Immature natural killer cell (primary cell): ENCODE measurements at regions not wholly inside any gene's neighbourhood (a gene's known extent, or its start where the extent isn't known, plus 50 kb on each side); places are given as distances from the start of the nearest gene placed in this dataset.

Source experiments
- DNase-seq, 3 donors: peaks; one replicate each; pipeline ENCODE4 v3.0.0; 2022; ENCODE audit warnings: mixed read lengths in 1 of 3
- H3K27ac Mint-ChIP-seq, 6 donors: one replicate each; pipeline ENCODE4 v1.8.0; 2020; ENCODE audit warnings: mixed read lengths in 6 of 6, mild to moderate bottlenecking in 5 of 6, inconsistent platforms in 4 of 6, moderate library complexity in 3 of 6
- H3K27me3 Mint-ChIP-seq, 3 donors: one replicate each; pipeline ENCODE4 v1.8.0; 2020 to 2021; ENCODE audit warnings: low read depth in 3 of 3, mild to moderate bottlenecking in 3 of 3, mixed read lengths in 3 of 3, moderate library complexity in 3 of 3, inconsistent platforms in 1 of 3
- H3K36me3 Mint-ChIP-seq, 3 donors: one replicate each; pipeline ENCODE4 v1.8.0; 2020; ENCODE audit warnings: mixed read lengths in 3 of 3, inconsistent platforms in 2 of 3, mild to moderate bottlenecking in 2 of 3
- H3K4me1 Mint-ChIP-seq, 2 donors: one replicate each; pipeline ENCODE4 v1.8.0; 2020; ENCODE audit warnings: inconsistent platforms in 2 of 2, mild to moderate bottlenecking in 2 of 2, mixed read lengths in 2 of 2, moderate library complexity in 1 of 2
- H3K4me3 Mint-ChIP-seq, 5 donors: one replicate each; pipeline ENCODE4 v1.8.0; 2020; ENCODE audit warnings: mild to moderate bottlenecking in 5 of 5, mixed read lengths in 5 of 5, inconsistent platforms in 3 of 5, moderate library complexity in 3 of 5
- H3K9me3 Mint-ChIP-seq, 6 donors: one replicate each; pipeline ENCODE4 v1.8.0; 2020; ENCODE audit warnings: mild to moderate bottlenecking in 6 of 6, mixed read lengths in 6 of 6, inconsistent platforms in 4 of 6, moderate library complexity in 3 of 6

- DNase-seq, result no peak
- Mint-ChIP-seq H3K27me3 (peaks cover 3 to 5% (median 4%) of the 10 kb centered on the region in 3 donors), H3K4me3 (no peak overlapping the region), H3K4me1 (peaks cover 0 to 2% of the 10 kb centered on the region in 2 donors), H3K9me3 (peaks cover 0 to 8% (median 4%) of the 10 kb centered on the region in 6 donors), H3K27ac (no peak overlapping the region), H3K36me3 (no peaks in the 10 kb centered on the region)
These were observed 91.6 kb upstream of the ZNF469 start for GRCh38 chr16:88290850-88291830.

- Mint-ChIP-seq H3K4me3 (no peak overlapping the region), H3K36me3 (no peaks in the 10 kb centered on the region), H3K4me1 (peaks cover 0 to 2% of the 10 kb centered on the region in 2 donors), H3K27ac (no peak overlapping the region), H3K9me3 (peaks cover 0 to 2% (median 0%) of the 10 kb centered on the region in 6 donors), H3K27me3 (peaks cover 2 to 5% (median 3%) of the 10 kb centered on the region in 3 donors)
- DNase-seq, result no peak
These were observed 90.5 kb upstream of the ZNF469 start for GRCh38 chr16:88292007-88292970.

GRCh38 chr16:88293097-88293496, 89.7 kb upstream of the ZNF469 start:
- H3K4me3 Mint-ChIP-seq, result peak overlapping the region in 1 of 5 donors; percentile 30
- peaks cover 2 to 5% (median 3%) of the 10 kb centered on the region in 3 donors for H3K27me3 Mint-ChIP-seq
- no peaks in the 10 kb centered on the region for H3K9me3 Mint-ChIP-seq
- H3K36me3 Mint-ChIP-seq, result no peaks in the 10 kb centered on the region
- H3K4me1 Mint-ChIP-seq, result peaks cover 0 to 2% of the 10 kb centered on the region in 2 donors
- no peak for DNase-seq
- no peak overlapping the region for H3K27ac Mint-ChIP-seq

GRCh38 chr16:88295671-88296436, 86.9 kb upstream of the ZNF469 start:
- Mint-ChIP-seq H3K27ac (no peak overlapping the region), H3K4me1 (peaks cover 0 to 2% of the 10 kb centered on the region in 2 donors), H3K9me3 (no peaks in the 10 kb centered on the region), H3K4me3 (no peak overlapping the region), H3K27me3 (peaks cover 3 to 5% (median 4%) of the 10 kb centered on the region in 3 donors), H3K36me3 (no peaks in the 10 kb centered on the region)
- no peak for DNase-seq

GRCh38 chr16:88296437-88297177, 86.2 kb upstream of the ZNF469 start:
- peaks cover 3 to 5% (median 4%) of the 10 kb centered on the region in 3 donors for H3K27me3 Mint-ChIP-seq
- no peaks in the 10 kb centered on the region for H3K9me3 Mint-ChIP-seq
- H3K4me3 Mint-ChIP-seq, result no peak overlapping the region
- DNase-seq, result no peak
- H3K4me1 Mint-ChIP-seq, result peaks cover 0 to 2% of the 10 kb centered on the region in 2 donors
- no peaks in the 10 kb centered on the region for H3K36me3 Mint-ChIP-seq
- no peak overlapping the region for H3K27ac Mint-ChIP-seq

GRCh38 chr16:88297178-88297720, 85.5 kb upstream of the ZNF469 start:
- no peaks in the 10 kb centered on the region for H3K36me3 Mint-ChIP-seq
- H3K4me3 Mint-ChIP-seq, result no peak overlapping the region
- peak overlapping the region in 1 of 6 donors; percentile 69 for H3K27ac Mint-ChIP-seq
- DNase-seq, result no peak
- no peaks in the 10 kb centered on the region for H3K9me3 Mint-ChIP-seq
- H3K27me3 Mint-ChIP-seq, result peaks cover 3 to 7% (median 4%) of the 10 kb centered on the region in 3 donors
- H3K4me1 Mint-ChIP-seq, result peaks cover 0 to 2% of the 10 kb centered on the region in 2 donors

- H3K4me1 Mint-ChIP-seq, result peaks cover 0 to 2% of the 10 kb centered on the region in 2 donors
- no peak for DNase-seq
- H3K4me3 Mint-ChIP-seq, result no peak overlapping the region
- no peaks in the 10 kb centered on the region for H3K36me3 Mint-ChIP-seq
- H3K9me3 Mint-ChIP-seq, result no peaks in the 10 kb centered on the region
- H3K27ac Mint-ChIP-seq, result no peak overlapping the region
- peaks cover 3 to 4% (median 4%) of the 10 kb centered on the region in 3 donors for H3K27me3 Mint-ChIP-seq
These were observed 84.5 kb upstream of the ZNF469 start for GRCh38 chr16:88298181-88298832.

- Mint-ChIP-seq H3K9me3 (no peaks in the 10 kb centered on the region), H3K27me3 (peaks cover 3 to 4% (median 4%) of the 10 kb centered on the region in 3 donors), H3K36me3 (no peaks in the 10 kb centered on the region), H3K4me1 (peaks cover 0 to 2% of the 10 kb centered on the region in 2 donors), H3K27ac (no peak overlapping the region), H3K4me3 (no peak overlapping the region)
- no peak for DNase-seq
These were observed 83.7 kb upstream of the ZNF469 start for GRCh38 chr16:88298833-88299745.

- H3K36me3 Mint-ChIP-seq, result no peaks in the 10 kb centered on the region
- H3K9me3 Mint-ChIP-seq, result no peaks in the 10 kb centered on the region
- H3K4me3 Mint-ChIP-seq, result no peak overlapping the region
- no peak for DNase-seq
- H3K27ac Mint-ChIP-seq, result no peak overlapping the region
- peaks cover 0 to 2% (median 2%) of the 10 kb centered on the region in 3 donors for H3K27me3 Mint-ChIP-seq
- peaks cover 0 to 2% of the 10 kb centered on the region in 2 donors for H3K4me1 Mint-ChIP-seq
These were observed 82.9 kb upstream of the ZNF469 start for GRCh38 chr16:88299751-88300462.

GRCh38 chr16:88300463-88300835, 82.3 kb upstream of the ZNF469 start:
- Mint-ChIP-seq H3K4me3 (no peak overlapping the region), H3K27me3 (peaks cover 2 to 4% (median 2%) of the 10 kb centered on the region in 3 donors), H3K27ac (no peak overlapping the region), H3K9me3 (no peaks in the 10 kb centered on the region), H3K4me1 (peaks cover 0 to under 1% of the 10 kb centered on the region in 2 donors), H3K36me3 (no peaks in the 10 kb centered on the region)
- no peak for DNase-seq

- no peaks in the 10 kb centered on the region for H3K36me3 Mint-ChIP-seq
- no peaks in the 10 kb centered on the region for H3K9me3 Mint-ChIP-seq
- no peak for DNase-seq
- peaks cover 2 to 6% (median 4%) of the 10 kb centered on the region in 3 donors for H3K27me3 Mint-ChIP-seq
- H3K4me3 Mint-ChIP-seq, result no peak overlapping the region
- no peaks in the 10 kb centered on the region for H3K4me1 Mint-ChIP-seq
- no peak overlapping the region for H3K27ac Mint-ChIP-seq
These were observed 81.3 kb upstream of the ZNF469 start for GRCh38 chr16:88301431-88301830.
